Upper lobe of left lung (tissue), 4 donors: ENCODE measurements at regions not wholly inside any gene's neighbourhood (a gene's known extent, or its start where the extent isn't known, plus 50 kb on each side); places are given as distances from the start of the nearest gene placed in this dataset.

Source experiments
- POLR2A ChIP-seq, 4 donors: fragments of 450-650 bp; IDR thresholded peaks; one replicate each; pipeline ENCODE4 v1.5.1; 2016 to 2017; ENCODE audit warnings: antibody characterized with exemption in 4 of 4, mild to moderate bottlenecking in 2 of 4
- POLR2AphosphoS5 ChIP-seq, 2 donors: sonication (generic); formaldehyde crosslinking; IDR thresholded peaks; one replicate each; pipeline ENCODE4 v1.5.1; 2017; ENCODE audit warnings: antibody characterized with exemption in 2 of 2
- TF ChIP-seq, protein P1 (sequence below), 6 experiments: fragments of 450-650 bp in 4 of 6; fragments of 200-600 bp in 2 of 6; sonication (generic) in 2 of 6; IDR thresholded peaks; one replicate each; pipeline ENCODE4 v1.5.1; 2016 to 2019; ENCODE audit warnings: antibody characterized with exemption in 6 of 6

DNA sequence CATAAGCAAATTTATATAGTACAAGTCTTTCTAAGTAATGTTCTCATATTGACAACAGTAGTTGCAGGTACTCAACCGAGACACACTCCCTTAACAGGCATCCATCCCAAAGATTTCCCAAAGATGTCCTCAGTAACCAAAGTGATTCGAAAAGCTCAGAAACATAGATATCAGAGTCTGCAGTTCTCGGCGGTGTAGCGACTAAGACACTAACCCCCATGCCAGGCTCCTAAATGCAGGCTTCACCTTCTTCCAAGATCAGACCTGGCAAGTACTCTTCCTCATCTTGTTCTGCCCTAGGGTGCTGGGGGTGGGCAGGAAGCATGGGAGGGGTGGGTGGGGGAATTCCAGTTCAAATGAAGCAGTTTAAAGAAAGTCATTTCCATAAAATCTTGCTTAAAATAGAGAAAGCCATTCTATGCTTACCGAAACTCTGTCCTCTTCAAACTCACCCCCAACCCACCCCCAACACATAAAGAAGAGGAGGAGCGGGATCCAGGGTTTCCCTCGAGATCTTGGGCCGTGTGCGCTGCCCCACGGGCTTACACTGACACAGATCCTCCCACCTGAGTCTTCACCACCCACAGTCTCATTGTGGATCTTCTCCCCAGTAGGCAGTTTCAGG, 59.0 kb upstream of the BCL6 start:
- TF ChIP-seq, protein P1, sequence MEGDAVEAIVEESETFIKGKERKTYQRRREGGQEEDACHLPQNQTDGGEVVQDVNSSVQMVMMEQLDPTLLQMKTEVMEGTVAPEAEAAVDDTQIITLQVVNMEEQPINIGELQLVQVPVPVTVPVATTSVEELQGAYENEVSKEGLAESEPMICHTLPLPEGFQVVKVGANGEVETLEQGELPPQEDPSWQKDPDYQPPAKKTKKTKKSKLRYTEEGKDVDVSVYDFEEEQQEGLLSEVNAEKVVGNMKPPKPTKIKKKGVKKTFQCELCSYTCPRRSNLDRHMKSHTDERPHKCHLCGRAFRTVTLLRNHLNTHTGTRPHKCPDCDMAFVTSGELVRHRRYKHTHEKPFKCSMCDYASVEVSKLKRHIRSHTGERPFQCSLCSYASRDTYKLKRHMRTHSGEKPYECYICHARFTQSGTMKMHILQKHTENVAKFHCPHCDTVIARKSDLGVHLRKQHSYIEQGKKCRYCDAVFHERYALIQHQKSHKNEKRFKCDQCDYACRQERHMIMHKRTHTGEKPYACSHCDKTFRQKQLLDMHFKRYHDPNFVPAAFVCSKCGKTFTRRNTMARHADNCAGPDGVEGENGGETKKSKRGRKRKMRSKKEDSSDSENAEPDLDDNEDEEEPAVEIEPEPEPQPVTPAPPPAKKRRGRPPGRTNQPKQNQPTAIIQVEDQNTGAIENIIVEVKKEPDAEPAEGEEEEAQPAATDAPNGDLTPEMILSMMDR (IDR thresholded peaks at IDR 0.05): no peak
- no peak for TF ChIP-seq POLR2A (IDR thresholded peaks at IDR 0.05)
- no peak for TF ChIP-seq POLR2AphosphoS5 (IDR thresholded peaks at IDR 0.05)
